A549 (cell line): ENCODE measurements at regions not wholly inside any gene's neighbourhood (a gene's known extent, or its start where the extent isn't known, plus 50 kb on each side); places are given as distances from the start of the nearest gene placed in this dataset.
"Not testable (repeated sequence)": the region's sequence is repeated elsewhere in the genome, so short reads cannot be mapped to it uniquely, and the experiment has no call there.

Experiments used
- ATAC-seq, 2 experiments: fragments of 200-7000 bp in 1 of 2; fragments of >200 bp in 1 of 2; cut with Nextera tagmentation in 1 of 2; cut with Tn5 transposase in 1 of 2; 3 replicates each; pipeline versions ENCODE4 v1.8.0 to v1.9.1; 2018 to 2020; ENCODE audit warnings: mild to moderate bottlenecking in 1 of 2, moderate library complexity in 1 of 2
- CTCF ChIA-PET: fragments of 300-600 bp; sonication (Branson Sonifier 250); formaldehyde crosslinking; extraction: SDS; loops from one replicate; lab custom pipeline; 2021; ENCODE audit warnings: antibody characterized with exemption, inconsistent platforms; lab: Yijun Ruan, JAX
- POLR2A ChIA-PET: fragments of 350-600 bp; formaldehyde crosslinking; extraction: SDS; loops from one replicate; lab custom pipeline; 2021; ENCODE audit warnings: antibody characterized with exemption, inconsistent platforms; lab: Yijun Ruan, JAX
- DNase-seq, 2 experiments: peaks; one replicate each; pipeline versions ENCODE4 v3.0.0 to v3.0.0-alpha.2; 2011 to 2016; ENCODE audit warnings: low read depth in 1 of 2, low spot score in 1 of 2
- FAIRE-seq: peaks from 2 replicates; lab custom pipeline; 2011; peaks lifted over from hg19 to GRCh38; lab: Jason Lieb, UNC
- H3K27ac ChIP-seq, 2 experiments: fragments of >200 bp; sonication (Bioruptor Twin); formaldehyde crosslinking; 3 replicates each; pipeline ENCODE4 v1.5.1; 2016 to 2017
- H3K4me1 ChIP-seq: fragments of >200 bp; sonication (Bioruptor Twin); formaldehyde crosslinking; 3 replicates; pipeline ENCODE4 v1.6.1; 2016
- H3K4me2 ChIP-seq: fragments of >200 bp; sonication (Bioruptor Twin); formaldehyde crosslinking; 3 replicates; pipeline ENCODE4 v1.6.1; 2016
- H3K4me3 ChIP-seq: fragments of >200 bp; sonication (Bioruptor Twin); formaldehyde crosslinking; 3 replicates; pipeline ENCODE4 v1.5.1; 2016
- H3K9me3 ChIP-seq: fragments of >200 bp; sonication (Bioruptor Twin); formaldehyde crosslinking; 3 replicates; pipeline ENCODE4 v1.6.1; 2016
- BCL3 ChIP-seq: fragments of >200 bp; sonication (Bioruptor Twin); formaldehyde crosslinking; IDR thresholded peaks from 3 replicates; pipeline ENCODE4 v1.6.1; 2016
- BHLHE40 ChIP-seq: IDR thresholded peaks from 2 replicates; pipeline ENCODE4 v1.6.1; 2012; ENCODE audit warnings: low read depth, low read length, inconsistent platforms
- CHD2 ChIP-seq: fragments of 150-350 bp; IDR thresholded peaks from 2 replicates; pipeline ENCODE4 v1.6.1; 2014; ENCODE audit warnings: low read length; ENCODE audit not compliant: partially characterized antibody
- EHMT2 ChIP-seq: fragments of 200-600 bp; sonication (generic); IDR thresholded peaks from 2 replicates; pipeline ENCODE4 v1.6.1; 2016; ENCODE audit warnings: antibody characterized with exemption, low read depth, mild to moderate bottlenecking, moderate library complexity
- ELK1 ChIP-seq: fragments of 150-350 bp; IDR thresholded peaks from 2 replicates; pipeline ENCODE4 v1.6.1; 2014; ENCODE audit warnings: low read depth, mild to moderate bottlenecking, low read length
- ESRRA ChIP-seq: fragments of 150-350 bp; IDR thresholded peaks from 2 replicates; pipeline ENCODE4 v1.6.1; 2014; ENCODE audit warnings: mild to moderate bottlenecking, low read length, borderline replicate concordance
- FOSB ChIP-seq: fragments of 250-450 bp; sonication (Bioruptor Pico); IDR thresholded peaks from 2 replicates; pipeline ENCODE4 v1.5.0; 2020; ENCODE audit warnings: mild to moderate bottlenecking, moderate library complexity
- FOSL2 ChIP-seq, 2 experiments: fragments of 450-650 bp in 1 of 2; fragments of >200 bp in 1 of 2; sonication (Bioruptor Twin) in 1 of 2; formaldehyde crosslinking; IDR thresholded peaks; 2 replicates each; pipeline versions ENCODE4 v1.5.0 to v1.6.1; 2016 to 2020; ENCODE audit warnings: mild to moderate bottlenecking in 1 of 2, moderate library complexity in 1 of 2
- FOXS1 ChIP-seq: fragments of 250-450 bp; sonication (Bioruptor Pico); IDR thresholded peaks from 2 replicates; pipeline ENCODE4 v1.5.0; 2020; ENCODE audit warnings: mild to moderate bottlenecking, moderate library complexity
- HES2 ChIP-seq: fragments of >200 bp; sonication (Bioruptor Twin); formaldehyde crosslinking; IDR thresholded peaks from 2 replicates; pipeline ENCODE4 v1.6.1; 2016
- HEYL ChIP-seq: fragments of 250-450 bp; sonication (Bioruptor Pico); IDR thresholded peaks from 2 replicates; pipeline ENCODE4 v1.8.0; 2021; ENCODE audit warnings: mild to moderate bottlenecking, moderate library complexity
- HMGXB4 ChIP-seq: fragments of 250-450 bp; sonication (Bioruptor Pico); IDR thresholded peaks from 2 replicates; pipeline ENCODE4 v1.5.0; 2021; ENCODE audit warnings: mild to moderate bottlenecking, moderate library complexity, borderline replicate concordance
- HOXA7 ChIP-seq: fragments of 250-450 bp; sonication (Bioruptor Pico); IDR thresholded peaks from 2 replicates; pipeline ENCODE4 v1.5.0; 2020; ENCODE audit warnings: mild to moderate bottlenecking, moderate library complexity
- JUN ChIP-seq, 2 experiments: fragments of >200 bp; sonication (Bioruptor Twin); formaldehyde crosslinking; IDR thresholded peaks; 2 replicates in 1 of 2; 3 replicates in 1 of 2; pipeline ENCODE4 v1.6.1; 2016 to 2017
- KDM5A ChIP-seq: fragments of 200-600 bp; sonication (generic); IDR thresholded peaks from 2 replicates; pipeline ENCODE4 v1.6.1; 2016; ENCODE audit warnings: antibody characterized with exemption, mild to moderate bottlenecking
- MAZ ChIP-seq: fragments of 150-350 bp; IDR thresholded peaks from 2 replicates; pipeline ENCODE4 v1.6.1; 2014; ENCODE audit warnings: antibody characterized with exemption, low read depth, low read length, borderline replicate concordance
- NR3C1 ChIP-seq: fragments of >200 bp; sonication (Bioruptor Twin); formaldehyde crosslinking; IDR thresholded peaks from 3 replicates; pipeline ENCODE4 v1.6.1; 2017
- PHF8 ChIP-seq: fragments of 200-600 bp; sonication (generic); IDR thresholded peaks from 2 replicates; pipeline ENCODE4 v1.6.1; 2016; ENCODE audit warnings: low read depth, mild to moderate bottlenecking, antibody characterized with exemption, moderate library complexity, borderline replicate concordance
- POLR2A ChIP-seq: IDR thresholded peaks from 2 replicates; pipeline ENCODE4 v1.6.1; 2012; ENCODE audit warnings: mild to moderate bottlenecking, low read length
- SMC3 ChIP-seq: fragments of >200 bp; sonication (Bioruptor Twin); formaldehyde crosslinking; IDR thresholded peaks from 3 replicates; pipeline ENCODE4 v1.6.1; 2018; ENCODE audit warnings: inconsistent platforms
- TFCP2L1 ChIP-seq: fragments of 250-450 bp; sonication (Bioruptor Pico); IDR thresholded peaks from 2 replicates; pipeline ENCODE4 v1.5.0; 2021; ENCODE audit warnings: mild to moderate bottlenecking
- ZC3H11A ChIP-seq: fragments of 450-650 bp; IDR thresholded peaks from 2 replicates; pipeline ENCODE4 v1.6.1; 2014; ENCODE audit warnings: antibody characterized with exemption, mild to moderate bottlenecking
- ZFP36 ChIP-seq: fragments of 450-650 bp; IDR thresholded peaks from 2 replicates; pipeline ENCODE4 v1.6.1; 2014; ENCODE audit warnings: borderline replicate concordance; ENCODE audit not compliant: partially characterized antibody
- ZNF302 ChIP-seq: fragments of 250-450 bp; sonication (Bioruptor Pico); IDR thresholded peaks from 2 replicates; pipeline ENCODE4 v1.9.0; 2021; ENCODE audit warnings: inconsistent platforms, mild to moderate bottlenecking, moderate library complexity
- WGBS: methylation state at CpG from one replicate; pipeline ENCODE4 v1.1.6; 2017; ENCODE audit errors: missing lambda C conversion rate; 5-methylcytosine and 5-hydroxymethylcytosine counted together

GRCh38 chr5:104081232-104081631 lies 518.6 kb upstream of the NUDT12 start:
- ATAC-seq = no peak
- ChIA-PET POLR2A (no interaction called here), CTCF (no interaction called here)
- Histone ChIP-seq H3K27ac (no peak overlapping the region), H3K9me3 (no peaks in the 10 kb centered on the region), H3K4me2 (peak overlapping the region; percentile 16; the same call in 2 of the 3 replicates), H3K4me3 (peak overlapping the region; percentile 36; the same call in 2 of the 3 replicates), H3K4me1 (no peaks in the 10 kb centered on the region)
- DNase-seq = no peak
- FAIRE-seq = no peak
- no peak for TF ChIP-seq HOXA7
- no peak for TF ChIP-seq ELK1
- no peak for TF ChIP-seq JUN (IDR thresholded peaks at IDR 0.05)
- TF ChIP-seq BCL3 = no peak
- TF ChIP-seq HMGXB4 (CRISPR knock-in tag) = no peak
- TF ChIP-seq ZNF302 (CRISPR knock-in tag) = no peak
- no peak for TF ChIP-seq FOXS1 (CRISPR knock-in tag)
- TF ChIP-seq FOSL2 (IDR thresholded peaks at IDR 0.05) = no peak
- TF ChIP-seq FOSL2 (CRISPR knock-in tag; IDR thresholded peaks at IDR 0.05) = no peak
- TF ChIP-seq ZFP36 = no peak
- TF ChIP-seq ZC3H11A = no peak
- TF ChIP-seq KDM5A = no peak
- no peak for TF ChIP-seq HEYL (CRISPR knock-in tag)
- TF ChIP-seq ESRRA = no peak
- TF ChIP-seq POLR2A = no peak
- no peak for TF ChIP-seq FOSB
- no peak for TF ChIP-seq HES2
- TF ChIP-seq CHD2 = no peak
- no peak for TF ChIP-seq TFCP2L1 (CRISPR knock-in tag)
- TF ChIP-seq NR3C1 = no peak
- no peak for TF ChIP-seq BHLHE40

GRCh38 chr5:104080646-104081175 lies 518.1 kb upstream of the NUDT12 start:
- DNase-seq (no peak), ATAC-seq (no peak), FAIRE-seq (peak; percentile 13)
- ChIA-PET POLR2A (no interaction called here), CTCF (no interaction called here)
- Histone ChIP-seq H3K4me1 (no peaks in the 10 kb centered on the region), H3K4me2 (peak overlapping the region; percentile 16), H3K27ac (peak overlapping the region in 1 of 2 experiments; percentile 67; a peak in 3 of 6 replicates), H3K9me3 (no peaks in the 10 kb centered on the region), H3K4me3 (peak overlapping the region; percentile 36)
- 9% methylated on average over 2 of the region's 2 CpGs for WGBS
- no peak for TF ChIP-seq PHF8
- TF ChIP-seq EHMT2 = no peak
- no peak for TF ChIP-seq MAZ
- no peak for TF ChIP-seq HMGXB4 (CRISPR knock-in tag)
- TF ChIP-seq SMC3 = no peak
- no peak for TF ChIP-seq ZFP36

GRCh38 chr5:104079861-104080645 lies 517.5 kb upstream of the NUDT12 start:
- H3K4me1 ChIP-seq, FAIRE-seq, ATAC-seq, DNase-seq, CTCF ChIA-PET, H3K9me3 ChIP-seq, POLR2A ChIA-PET: not testable (repeated sequence)
- peak overlapping the region in 1 of 2 experiments; percentile 67; a peak in 3 of 6 replicates for H3K27ac ChIP-seq
- 58% methylated on average over 23 of the region's 29 CpGs for WGBS
- H3K4me3 ChIP-seq = peak overlapping the region; percentile 36
- peak overlapping the region; percentile 16 for H3K4me2 ChIP-seq
